HepG2 (cell line): ENCODE measurements at regions not wholly inside any gene's neighbourhood (a gene's known extent, or its start where the extent isn't known, plus 50 kb on each side); places are given as distances from the start of the nearest gene placed in this dataset.

Experiments used
- ATAC-seq: fragments of 200-7000 bp; cut with Tn5 transposase; 3 replicates; pipeline ENCODE4 v1.9.1; 2020; ENCODE audit warnings: mild to moderate bottlenecking, moderate library complexity
- BruUV-seq: library from RNA; stranded (reverse); fragments of 400-500 nt; replicated peaks from 2 replicates; lab custom pipeline; 2021; lab: Mats Ljungman, UMichigan
- CTCF ChIA-PET: fragments of 300-600 bp; formaldehyde crosslinking; extraction: SDS; loops from one replicate; lab custom pipeline; 2021; ENCODE audit warnings: low total read pairs, inconsistent platforms, low intra/inter-chr PET ratio; lab: Yijun Ruan, JAX
- POLR2A ChIA-PET: fragments of 350-600 bp; sonication (Branson Sonifier 250); formaldehyde crosslinking; loops from one replicate; lab custom pipeline; 2020; ENCODE audit warnings: antibody characterized with exemption, inconsistent platforms; lab: Yijun Ruan, JAX
- DNase-seq: peaks from one replicate; pipeline ENCODE4 v3.0.0-alpha.2; 2015; ENCODE audit warnings: low spot score
- FAIRE-seq: peaks from 3 replicates; lab custom pipeline; 2011; peaks lifted over from hg19 to GRCh38; lab: Jason Lieb, UNC
- H2AFZ ChIP-seq: one replicate; pipeline ENCODE4 v1.6.1; 2011; ENCODE audit warnings: low read length, inconsistent platforms
- H3K27ac ChIP-seq: fragments of 300-600 bp; 3 replicates; pipeline ENCODE4 v1.8.0; 2011; ENCODE audit warnings: mixed run types, mild to moderate bottlenecking, mixed read lengths, low read length, inconsistent platforms; ENCODE audit not compliant: insufficient read depth; ENCODE audit errors: extremely low read length
- H3K27me3 ChIP-seq, 2 experiments: fragments of 200-600 bp in 1 of 2; 2 replicates in 1 of 2; 3 replicates in 1 of 2; pipeline versions ENCODE4 v1.6.0 to v1.8.0; 2011; ENCODE audit warnings: low read length in 2 of 2, mild to moderate bottlenecking in 2 of 2, moderate library complexity in 2 of 2, inconsistent platforms in 1 of 2; ENCODE audit not compliant: insufficient read depth in 2 of 2, control insufficient read depth in 1 of 2
- H3K36me3 ChIP-seq, 2 experiments: fragments of 200-600 bp in 1 of 2; replicated peaks in 1 of 2; 2 replicates in 1 of 2; 3 replicates in 1 of 2; pipeline versions ENCODE4 v1.5.1 to v1.8.0; 2011; ENCODE audit warnings: low read length in 2 of 2, inconsistent platforms in 1 of 2; ENCODE audit not compliant: insufficient read depth in 2 of 2, control insufficient read depth in 1 of 2
- H3K4me1 ChIP-seq: 2 replicates; pipeline ENCODE4 v1.5.1; 2012; ENCODE audit warnings: low read length, inconsistent platforms; ENCODE audit not compliant: insufficient read depth
- H3K4me2 ChIP-seq: 2 replicates; pipeline ENCODE4 v1.6.0; 2011; ENCODE audit warnings: low read depth, low read length, inconsistent platforms
- H3K4me3 ChIP-seq, 3 experiments: fragments of 200-600 bp in 1 of 3; sonication (generic), shearing (Covaris generic) in 1 of 3; replicated peaks in 1 of 3; 2 replicates each; pipeline ENCODE4 v1.5.1; 2011 to 2016; ENCODE audit warnings: low read length in 3 of 3, inconsistent platforms in 2 of 3, low read depth in 2 of 3, mild to moderate bottlenecking in 2 of 3, control low read depth in 1 of 3, mixed read lengths in 1 of 3; ENCODE audit not compliant: insufficient read depth in 1 of 3
- H3K79me2 ChIP-seq: one replicate; pipeline ENCODE4 v1.6.1; 2011; ENCODE audit warnings: low read length, inconsistent platforms; ENCODE audit not compliant: insufficient read depth
- H3K9ac ChIP-seq: 2 replicates; pipeline ENCODE4 v1.6.0; 2011; ENCODE audit warnings: mild to moderate bottlenecking, low read depth, low read length, inconsistent platforms; ENCODE audit not compliant: insufficient read depth
- H3K9me3 ChIP-seq: 2 replicates; pipeline ENCODE4 v1.5.1; 2012; ENCODE audit warnings: mild to moderate bottlenecking, low read length
- H4K20me1 ChIP-seq: 2 replicates; pipeline ENCODE4 v1.6.0; 2011; ENCODE audit warnings: inconsistent platforms, mild to moderate bottlenecking, low read length, moderate library complexity; ENCODE audit not compliant: insufficient read depth
- ATF6 ChIP-seq: sonication (generic); formaldehyde crosslinking; conservative IDR thresholded peaks from 2 replicates; pipeline ENCODE4 v1.4.0; 2020; ENCODE audit warnings: missing genetic modification reagents
- KAT7 ChIP-seq: IDR thresholded peaks from 2 replicates; pipeline ENCODE4 v1.6.1; 2018; ENCODE audit warnings: borderline replicate concordance, missing compliant biosample characterization
- KDM3A ChIP-seq: IDR thresholded peaks from 2 replicates; pipeline ENCODE4 v1.6.1; 2018; ENCODE audit warnings: low read depth, missing compliant biosample characterization
- NFKB2 ChIP-seq: sonication (generic); formaldehyde crosslinking; IDR thresholded peaks from 2 replicates; pipeline ENCODE4 v1.4.0; 2020; ENCODE audit warnings: missing genetic modification reagents, borderline replicate concordance
- PLSCR1 ChIP-seq: sonication (generic); formaldehyde crosslinking; IDR thresholded peaks from 2 replicates; pipeline ENCODE4 v1.5.0; 2020; ENCODE audit warnings: missing genetic modification reagents, mild to moderate bottlenecking, borderline replicate concordance
- RXRA ChIP-seq: sonication (generic); formaldehyde crosslinking; IDR thresholded peaks from 2 replicates; pipeline ENCODE4 v1.5.1; 2020; ENCODE audit warnings: missing genetic modification reagents
- SMARCE1 ChIP-seq: fragments of 450-650 bp; IDR thresholded peaks from 2 replicates; pipeline ENCODE4 v1.6.1; 2017; ENCODE audit warnings: borderline replicate concordance
- ZNF264 ChIP-seq: sonication (generic); formaldehyde crosslinking; IDR thresholded peaks from 2 replicates; pipeline ENCODE4 v1.4.0; 2020; ENCODE audit warnings: missing genetic modification reagents
- ZNF569 ChIP-seq: sonication (generic); formaldehyde crosslinking; IDR thresholded peaks from 2 replicates; pipeline ENCODE4 v1.5.0; 2020; ENCODE audit warnings: mild to moderate bottlenecking, missing genetic modification reagents, moderate library complexity, borderline replicate concordance
- ZNF777 ChIP-seq: sonication (generic); formaldehyde crosslinking; IDR thresholded peaks from 2 replicates; pipeline ENCODE4 v1.4.0; 2020; ENCODE audit warnings: missing genetic modification reagents
- whole genome bisulfite sequencing: methylation state at CpG from one replicate; pipeline ENCODE4 v1.1.6; 2017; ENCODE audit warnings: low lambda C conversion rate; 5-methylcytosine and 5-hydroxymethylcytosine counted together
- in situ Hi-C: cut with HindIII; loops from 2 replicates; pipeline ENCODE4 v1.10.0; 2017; ENCODE audit warnings: low pct_unique_long_range_greater_than_20kb; ENCODE audit not compliant: extremely low pct_ligation_motif_present
- intact Hi-C: fragments of 100-400 bp; cut with micrococcal nuclease; formaldehyde crosslinking; loops from one replicate; pipeline ENCODE4 v1.10.0; 2022; ENCODE audit not compliant: unreplicated experiment
- TF ChIP-seq, protein P1 (sequence below): sonication (generic); formaldehyde crosslinking; IDR thresholded peaks from 2 replicates; pipeline ENCODE4 v1.8.0; 2022; ENCODE audit warnings: missing genetic modification reagents, mild to moderate bottlenecking, inconsistent platforms, borderline replicate concordance
- TF ChIP-seq, protein P2 (sequence below): sonication (generic); formaldehyde crosslinking; IDR thresholded peaks from 2 replicates; pipeline ENCODE4 v1.8.1; 2023; ENCODE audit warnings: mild to moderate bottlenecking, inconsistent platforms, moderate library complexity, missing genetic modification reagents, borderline replicate concordance

GRCh38 chr3:110272525-110272924 lies 799.1 kb upstream of the NECTIN3 start:
- BruUV-seq = no TSS peak

GRCh38 chr3:110291886-110292501 lies 779.6 kb upstream of the NECTIN3 start:
- in situ Hi-C loops = no loop called here
- Histone ChIP-seq H3K9ac (no peak overlapping the region), H3K4me1 (no peaks in the 10 kb centered on the region), H3K27me3 (no peaks in the 10 kb centered on the region; a peak in 1 of 5 replicates), H3K36me3 (no peaks in the 10 kb centered on the region), H3K27ac (no peak overlapping the region), H3K9me3 (peaks cover 32% of the 10 kb centered on the region), H2AFZ (no peak overlapping the region), H3K4me3 (no peak overlapping the region), H3K79me2 (no peaks in the 10 kb centered on the region), H3K4me2 (no peak overlapping the region), H4K20me1 (no peaks in the 10 kb centered on the region)
- no peak for ATAC-seq
- ChIA-PET POLR2A (no interaction called here), CTCF (no interaction called here)
- FAIRE-seq = no peak
- intact Hi-C loops = no loop called here
- DNase-seq = no peak
- WGBS = 97% methylated on average over 1 of the region's 1 CpG
- no TSS peak for BruUV-seq
- TF ChIP-seq ZNF777 (CRISPR knock-in tag) (no peak), PLSCR1 (CRISPR knock-in tag) (no peak), KDM3A (CRISPR knock-in tag) (no peak), KAT7 (CRISPR knock-in tag) (no peak), ZNF569 (CRISPR knock-in tag) (no peak), ZNF264 (CRISPR knock-in tag) (no peak), RXRA (CRISPR knock-in tag) (no peak)
- TF ChIP-seq, protein P1, sequence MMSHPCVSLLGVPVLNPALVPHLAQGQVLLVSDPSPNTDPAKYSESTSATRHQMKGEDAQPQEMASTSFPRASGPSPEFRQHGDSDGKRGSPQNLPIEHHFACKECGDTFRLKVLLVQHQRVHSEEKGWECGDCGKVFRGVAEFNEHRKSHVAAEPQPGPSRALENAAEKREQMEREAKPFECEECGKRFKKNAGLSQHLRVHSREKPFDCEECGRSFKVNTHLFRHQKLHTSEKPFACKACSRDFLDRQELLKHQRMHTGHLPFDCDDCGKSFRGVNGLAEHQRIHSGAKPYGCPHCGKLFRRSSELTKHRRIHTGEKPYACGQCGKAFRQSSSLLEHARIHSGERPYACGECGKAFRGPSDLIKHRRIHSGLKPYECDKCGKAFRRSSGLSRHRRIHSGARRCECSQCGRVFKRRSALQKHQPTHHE (CRISPR knock-in tag) = no peak
- TF ChIP-seq, protein P2, sequence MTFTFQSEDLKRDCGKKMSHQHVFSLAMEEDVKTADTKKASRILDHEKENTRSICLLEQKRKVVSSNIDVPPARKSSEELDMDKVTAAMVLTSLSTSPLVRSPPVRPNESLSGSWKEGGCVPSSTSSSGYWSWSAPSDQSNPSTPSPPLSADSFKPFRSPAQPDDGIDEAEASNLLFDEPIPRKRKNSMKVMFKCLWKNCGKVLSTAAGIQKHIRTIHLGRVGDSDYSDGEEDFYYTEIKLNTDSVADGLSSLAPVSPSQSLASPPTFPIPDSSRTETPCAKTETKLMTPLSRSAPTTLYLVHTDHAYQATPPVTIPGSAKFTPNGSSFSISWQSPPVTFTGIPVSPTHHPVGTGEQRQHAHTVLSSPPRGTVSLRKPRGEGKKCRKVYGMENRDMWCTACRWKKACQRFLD = no peak

More at GRCh38 chr3:110272525-110272924, 799.1 kb upstream of the NECTIN3 start:
- no peak overlapping the region for H3K27ac ChIP-seq
- intact Hi-C loops = no loop called here
- ATAC-seq = no peak
- H3K4me2 ChIP-seq = no peak overlapping the region
- ChIA-PET POLR2A (no interaction called here), CTCF (no interaction called here)
- H4K20me1 ChIP-seq = no peaks in the 10 kb centered on the region
- WGBS = 17% methylated on average over 6 of the region's 6 CpGs
- no peak overlapping the region for H3K9ac ChIP-seq
- no peaks in the 10 kb centered on the region for H3K79me2 ChIP-seq
- TF ChIP-seq ATF6 (CRISPR knock-in tag) = no peak
- no peak for TF ChIP-seq SMARCE1
- TF ChIP-seq NFKB2 (CRISPR knock-in tag) = no peak
- H3K4me3 ChIP-seq = no peak overlapping the region
- no peaks in the 10 kb centered on the region for H3K4me1 ChIP-seq
- in situ Hi-C loops = no loop called here
- FAIRE-seq = no peak
- no peaks in the 10 kb centered on the region for H3K36me3 ChIP-seq
- DNase-seq = no peak
- no peaks in the 10 kb centered on the region for H3K9me3 ChIP-seq
- H3K27me3 ChIP-seq = no peaks in the 10 kb centered on the region
- no peak overlapping the region for H2AFZ ChIP-seq
